HAP-1 (cell line): ENCODE measurements at regions not wholly inside any gene's neighbourhood (a gene's known extent, or its start where the extent isn't known, plus 50 kb on each side); places are given as distances from the start of the nearest gene placed in this dataset.

ENCODE experiments used
- DNase-seq, 2 experiments: peaks; one replicate each; pipeline ENCODE4 v3.0.0-alpha.2; 2016 to 2020; ENCODE audit warnings: low spot score in 2 of 2
- H3K27me3 ChIP-seq: fragments of 250-450 bp; sonication (Bioruptor Pico); 2 replicates; pipeline ENCODE4 v1.5.1; 2020; ENCODE audit warnings: low read depth, mild to moderate bottlenecking, moderate library complexity
- H3K36me3 ChIP-seq: fragments of 250-450 bp; sonication (Bioruptor Pico); replicated peaks from 2 replicates; pipeline ENCODE4 v1.5.1; 2020; ENCODE audit warnings: mild to moderate bottlenecking
- H3K4me1 ChIP-seq: fragments of 250-450 bp; sonication (Bioruptor Pico); 2 replicates; pipeline ENCODE4 v1.5.1; 2020; ENCODE audit warnings: mild to moderate bottlenecking
- H3K4me3 ChIP-seq: fragments of 250-450 bp; sonication (Bioruptor Pico); 2 replicates; pipeline ENCODE4 v1.5.1; 2020; ENCODE audit warnings: mild to moderate bottlenecking, moderate library complexity
- H3K9me3 ChIP-seq: fragments of 250-450 bp; sonication (Bioruptor Pico); 2 replicates; pipeline ENCODE4 v1.5.1; 2020; ENCODE audit warnings: mild to moderate bottlenecking, moderate library complexity
- in situ Hi-C: fragments of 300-500 bp; cut with MboI; formaldehyde crosslinking; loops from 3 replicates; pipeline ENCODE4 v1.14.3; 2020; ENCODE audit warnings: low sequenced_read_pairs, inconsistent platforms, mixed read lengths

GRCh38 chr6:169911264-169912263, 160.1 kb downstream of the ERMARD start:
- in situ Hi-C loops: no loop called here
- H3K36me3 ChIP-seq: no peaks in the 10 kb centered on the region
- no peak overlapping the region for H3K4me3 ChIP-seq
- DNase-seq: no peak
- H3K4me1 ChIP-seq: no peaks in the 10 kb centered on the region
- no peaks in the 10 kb centered on the region for H3K27me3 ChIP-seq
- H3K9me3 ChIP-seq: no peaks in the 10 kb centered on the region

GRCh38 chr6:169909113-169909512, 157.7 kb downstream of the ERMARD start:
- no peaks in the 10 kb centered on the region for H3K27me3 ChIP-seq
- in situ Hi-C loops: no loop called here
- no peak overlapping the region for H3K4me3 ChIP-seq
- DNase-seq: no peak
- no peaks in the 10 kb centered on the region for H3K36me3 ChIP-seq
- H3K9me3 ChIP-seq: no peaks in the 10 kb centered on the region
- no peaks in the 10 kb centered on the region for H3K4me1 ChIP-seq

- DNase-seq: no peak
- Histone ChIP-seq H3K36me3 (no peaks in the 10 kb centered on the region), H3K27me3 (no peaks in the 10 kb centered on the region), H3K9me3 (no peaks in the 10 kb centered on the region), H3K4me3 (no peak overlapping the region), H3K4me1 (no peaks in the 10 kb centered on the region)
- in situ Hi-C loops: no loop called here
Measured at GRCh38 chr6:169908403-169908933, 157.0 kb downstream of the ERMARD start.

GRCh38 chr6:169907419-169908115, 156.1 kb downstream of the ERMARD start:
- Histone ChIP-seq H3K4me3 (no peak overlapping the region), H3K27me3 (no peaks in the 10 kb centered on the region), H3K4me1 (no peaks in the 10 kb centered on the region), H3K9me3 (no peaks in the 10 kb centered on the region), H3K36me3 (no peaks in the 10 kb centered on the region)
- DNase-seq: no peak
- in situ Hi-C loops: no loop called here

GRCh38 chr6:169906688-169907418, 155.4 kb downstream of the ERMARD start:
- DNase-seq: no peak
- Histone ChIP-seq H3K27me3 (no peaks in the 10 kb centered on the region), H3K36me3 (no peaks in the 10 kb centered on the region), H3K9me3 (no peaks in the 10 kb centered on the region), H3K4me1 (no peaks in the 10 kb centered on the region), H3K4me3 (no peak overlapping the region)
- in situ Hi-C loops: no loop called here

- H3K27me3 ChIP-seq: no peaks in the 10 kb centered on the region
Measured at GRCh38 chr6:169906004-169906687, 154.7 kb downstream of the ERMARD start.

GRCh38 chr6:169905041-169905807, 153.8 kb downstream of the ERMARD start:
- in situ Hi-C loops: no loop called here
- no peak for DNase-seq
- Histone ChIP-seq H3K4me1 (no peaks in the 10 kb centered on the region), H3K9me3 (no peaks in the 10 kb centered on the region), H3K36me3 (no peaks in the 10 kb centered on the region), H3K4me3 (no peak overlapping the region), H3K27me3 (no peaks in the 10 kb centered on the region)

More at GRCh38 chr6:169906004-169906687, 154.7 kb downstream of the ERMARD start:
- Histone ChIP-seq H3K4me1 (no peaks in the 10 kb centered on the region), H3K36me3 (no peaks in the 10 kb centered on the region), H3K4me3 (no peak overlapping the region), H3K9me3 (no peaks in the 10 kb centered on the region)
- no peak for DNase-seq
- in situ Hi-C loops: no loop called here

- in situ Hi-C loops: no loop called here
- Histone ChIP-seq H3K4me1 (no peaks in the 10 kb centered on the region), H3K4me3 (no peak overlapping the region), H3K36me3 (no peaks in the 10 kb centered on the region), H3K27me3 (no peaks in the 10 kb centered on the region), H3K9me3 (no peaks in the 10 kb centered on the region)
- DNase-seq: no peak
Measured at GRCh38 chr6:169904051-169904922, 152.9 kb downstream of the ERMARD start.

GRCh38 chr6:169903122-169903521, 151.7 kb downstream of the ERMARD start:
- H3K27me3 ChIP-seq: no peaks in the 10 kb centered on the region
- H3K4me1 ChIP-seq: no peaks in the 10 kb centered on the region

GRCh38 chr6:169902604-169903003, 151.2 kb downstream of the ERMARD start:
- Histone ChIP-seq H3K9me3 (no peaks in the 10 kb centered on the region), H3K36me3 (no peaks in the 10 kb centered on the region), H3K27me3 (no peaks in the 10 kb centered on the region), H3K4me1 (no peaks in the 10 kb centered on the region), H3K4me3 (no peak overlapping the region)
- DNase-seq: no peak
- in situ Hi-C loops: no loop called here

More at GRCh38 chr6:169903122-169903521, 151.7 kb downstream of the ERMARD start:
- Histone ChIP-seq H3K4me3 (no peak overlapping the region), H3K9me3 (no peaks in the 10 kb centered on the region), H3K36me3 (no peaks in the 10 kb centered on the region)
- DNase-seq: no peak
- in situ Hi-C loops: no loop called here

- H3K4me3 ChIP-seq: no peak overlapping the region
- H3K4me1 ChIP-seq: no peaks in the 10 kb centered on the region
- no peak for DNase-seq
- in situ Hi-C loops: no loop called here
- no peaks in the 10 kb centered on the region for H3K36me3 ChIP-seq
- no peaks in the 10 kb centered on the region for H3K27me3 ChIP-seq
- H3K9me3 ChIP-seq: no peaks in the 10 kb centered on the region
Measured at GRCh38 chr6:169902070-169902469, 150.6 kb downstream of the ERMARD start.
